Right cardiac atrium (tissue), 5 donors: ENCODE measurements at regions not wholly inside any gene's neighbourhood (a gene's known extent, or its start where the extent isn't known, plus 50 kb on each side); places are given as distances from the start of the nearest gene placed in this dataset.
A peak's percentile ranks its signal among the peaks of the same experiment; 100 is the strongest.

Experiments used
- ATAC-seq, 2 donors: fragments of 200-7000 bp; cut with Tn5 transposase; one replicate each; pipeline versions ENCODE4 v1.8.0 to v1.9.1; 2020; ENCODE audit warnings: moderate library complexity in 2 of 2, mild to moderate bottlenecking in 1 of 2
- DNase-seq, 3 donors: peaks; one replicate each; pipeline ENCODE4 v3.0.0-alpha.2; 2020
- H3K27ac ChIP-seq: one replicate; pipeline ENCODE4 v1.5.1; 2013; ENCODE audit warnings: mild to moderate bottlenecking, low read length, control low read depth, moderate library complexity
- H3K27me3 ChIP-seq: one replicate; pipeline ENCODE4 v1.6.1; 2013; ENCODE audit not compliant: control insufficient read depth, insufficient read depth
- H3K4me1 ChIP-seq: one replicate; pipeline ENCODE4 v1.6.1; 2013; ENCODE audit warnings: low read length; ENCODE audit not compliant: control insufficient read depth, insufficient read depth
- H3K4me3 ChIP-seq: one replicate; pipeline ENCODE4 v1.5.1; 2013; ENCODE audit warnings: low read length, control low read depth
- H3K9me3 ChIP-seq: one replicate; pipeline ENCODE4 v1.6.1; 2013; ENCODE audit warnings: low read length; ENCODE audit not compliant: control insufficient read depth
- WGBS: extraction: QIAGEN DNeasy Blood & Tissue Kit; methylation state at CpG from one replicate; pipeline ENCODE4 v1.1.7; 2013; 5-methylcytosine and 5-hydroxymethylcytosine counted together
- intact Hi-C, 4 donors: fragments of 100-400 bp; cut with DNase I; formaldehyde crosslinking; loops; one replicate each; pipeline versions ENCODE4 v1.11.0 to v1.14.0; 2022 to 2023
- donor health status: healthy with polysubstance abuse.
- donor health status: DM: no; HTN: yes; CAD: no.
- donor health status: DM: no; HTN: no; CAD: no.
- donor health status: DM: no; HTN: yes; CAD: no; lungs with severe emphysema.
- donor health status: DM: yes; HTN: yes; CAD: no.

GRCh38 chr1:218702775-218703174 lies 357.6 kb downstream of the TGFB2 start:
- H3K27ac ChIP-seq = no peak overlapping the region

DNA sequence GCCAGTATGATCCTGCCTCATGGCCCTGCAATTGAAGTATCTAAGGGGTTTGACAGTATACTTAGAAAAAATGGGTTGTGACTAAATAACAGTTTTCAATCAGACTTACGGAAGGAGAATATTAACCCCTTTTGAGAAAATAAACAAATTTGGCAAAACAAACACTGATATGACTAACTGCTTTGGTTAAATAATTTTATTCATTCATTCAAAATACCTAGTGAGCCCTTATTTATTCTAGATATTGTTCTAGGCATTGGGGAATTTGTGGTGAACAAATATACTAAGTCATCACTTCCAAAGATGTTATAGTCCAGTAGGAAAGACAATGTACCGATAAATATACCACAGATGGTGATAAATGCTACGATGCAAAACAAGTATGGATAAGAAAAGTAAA lies 358.7 kb downstream of the TGFB2 start:
- no peak overlapping the region for H3K27ac ChIP-seq
- 94% methylated on average over 3 of the region's 3 CpGs for WGBS
- no peaks in the 10 kb centered on the region for H3K9me3 ChIP-seq
- intact Hi-C loops = no loop called here
- H3K4me1 ChIP-seq = no peaks in the 10 kb centered on the region
- no peak for ATAC-seq
- DNase-seq = no peak
- no peaks in the 10 kb centered on the region for H3K27me3 ChIP-seq
- no peak overlapping the region for H3K4me3 ChIP-seq

More at GRCh38 chr1:218702775-218703174, 357.6 kb downstream of the TGFB2 start:
- no peak overlapping the region for H3K4me3 ChIP-seq
- DNase-seq (peak in 1 of 3 donors; percentile 16), ATAC-seq (no peak)
- H3K27me3 ChIP-seq = no peaks in the 10 kb centered on the region
- intact Hi-C loops = no loop called here
- no peaks in the 10 kb centered on the region for H3K9me3 ChIP-seq
- no peaks in the 10 kb centered on the region for H3K4me1 ChIP-seq
- WGBS = 65% methylated on average over 1 of the region's 1 CpG

GRCh38 chr1:218705391-218705790 lies 360.3 kb downstream of the TGFB2 start:
- Histone ChIP-seq H3K9me3 (no peaks in the 10 kb centered on the region), H3K27me3 (no peaks in the 10 kb centered on the region)

GRCh38 chr1:218705911-218706893 lies 361.1 kb downstream of the TGFB2 start:
- 59% methylated on average over 7 of the region's 7 CpGs for WGBS
- H3K27me3 ChIP-seq = no peaks in the 10 kb centered on the region
- no peak overlapping the region for H3K4me3 ChIP-seq
- ATAC-seq (peak in 1 of 2 donors; percentile 46), DNase-seq (no peak)
- intact Hi-C loops = no loop called here
- no peak overlapping the region for H3K27ac ChIP-seq
- no peaks in the 10 kb centered on the region for H3K9me3 ChIP-seq
- H3K4me1 ChIP-seq = no peaks in the 10 kb centered on the region

More at GRCh38 chr1:218705391-218705790, 360.3 kb downstream of the TGFB2 start:
- no peak overlapping the region for H3K4me3 ChIP-seq
- no peak for DNase-seq
- H3K27ac ChIP-seq = no peak overlapping the region
- H3K4me1 ChIP-seq = no peaks in the 10 kb centered on the region
- intact Hi-C loops = no loop called here
- WGBS = 86% methylated on average over 2 of the region's 2 CpGs
- no peak for ATAC-seq

DNA sequence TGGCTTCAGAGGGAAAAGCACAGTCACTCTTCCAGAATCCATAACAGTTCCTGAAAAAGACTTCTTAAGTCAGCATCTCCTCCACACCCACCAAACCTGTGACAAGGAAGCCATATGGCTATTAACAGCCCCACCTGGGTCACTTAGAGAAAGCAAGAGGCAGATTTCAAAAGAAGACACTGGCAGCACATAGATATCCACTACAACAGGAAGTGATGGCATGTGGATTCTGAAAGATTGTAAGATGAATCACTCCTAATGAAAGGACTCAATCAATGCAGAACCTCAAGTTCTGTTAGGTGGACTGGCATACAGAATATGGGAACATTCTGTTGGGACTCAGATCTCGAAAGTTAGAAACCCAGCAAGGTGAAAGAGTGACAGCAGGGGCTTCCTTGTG lies 365.9 kb downstream of the TGFB2 start:
- Histone ChIP-seq H3K27me3 (no peaks in the 10 kb centered on the region), H3K9me3 (no peaks in the 10 kb centered on the region), H3K4me1 (no peaks in the 10 kb centered on the region), H3K27ac (no peak overlapping the region), H3K4me3 (no peak overlapping the region)
- DNase-seq = no peak
- WGBS = 89% methylated on average over 1 of the region's 1 CpG
- no peak for ATAC-seq
- intact Hi-C loops = no loop called here

DNA sequence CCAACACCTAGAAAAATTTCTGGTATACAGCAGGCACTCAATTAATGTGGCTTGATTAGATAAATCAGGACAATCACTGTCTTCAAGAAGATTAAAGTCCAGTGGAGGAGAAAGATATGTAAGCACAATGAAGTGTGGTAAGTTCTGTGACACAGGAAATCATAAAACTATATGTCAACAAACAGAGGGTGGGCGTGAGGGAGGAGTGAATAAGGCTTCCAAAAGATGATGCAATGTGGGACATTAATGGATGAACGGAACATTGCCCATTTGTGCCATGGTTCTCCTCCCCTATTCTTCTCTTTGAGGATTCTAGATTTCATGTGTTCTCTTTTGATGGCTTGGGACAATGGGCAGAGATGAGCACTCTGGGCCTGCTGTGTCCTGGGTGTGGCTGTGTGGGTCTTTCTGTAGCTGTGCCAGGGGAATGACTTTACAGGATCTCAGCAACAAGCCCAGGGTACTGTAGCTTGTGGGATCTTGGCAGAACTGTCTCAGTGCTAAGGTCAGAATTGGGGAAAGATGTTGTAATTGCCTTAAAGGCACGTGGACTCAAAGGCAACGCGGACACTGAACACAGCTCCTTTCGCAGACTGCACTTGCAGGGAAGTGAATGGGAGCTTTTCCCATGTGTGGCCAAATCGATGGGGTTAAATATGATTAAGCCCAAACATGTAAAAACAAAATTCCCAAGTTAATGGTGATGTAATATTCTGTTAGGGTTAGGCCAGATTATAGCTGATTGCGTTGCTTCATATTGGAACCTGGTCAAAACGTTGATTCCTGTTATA lies 366.9 kb downstream of the TGFB2 start:
- H3K9me3 ChIP-seq = no peaks in the 10 kb centered on the region
- no peaks in the 10 kb centered on the region for H3K4me1 ChIP-seq
- H3K27me3 ChIP-seq = no peaks in the 10 kb centered on the region
- 78% methylated on average over 9 of the region's 9 CpGs for whole genome bisulfite sequencing
- no peak overlapping the region for H3K4me3 ChIP-seq
- intact Hi-C loops = no loop called here
- no peak overlapping the region for H3K27ac ChIP-seq
- ATAC-seq = peak; percentile 57 to 59
- DNase-seq = peak in 2 of 3 donors; percentile 16 to 35

- intact Hi-C loops = no loop called here
These were observed 367.5 kb downstream of the TGFB2 start for GRCh38 chr1:218712677-218713076.

DNA sequence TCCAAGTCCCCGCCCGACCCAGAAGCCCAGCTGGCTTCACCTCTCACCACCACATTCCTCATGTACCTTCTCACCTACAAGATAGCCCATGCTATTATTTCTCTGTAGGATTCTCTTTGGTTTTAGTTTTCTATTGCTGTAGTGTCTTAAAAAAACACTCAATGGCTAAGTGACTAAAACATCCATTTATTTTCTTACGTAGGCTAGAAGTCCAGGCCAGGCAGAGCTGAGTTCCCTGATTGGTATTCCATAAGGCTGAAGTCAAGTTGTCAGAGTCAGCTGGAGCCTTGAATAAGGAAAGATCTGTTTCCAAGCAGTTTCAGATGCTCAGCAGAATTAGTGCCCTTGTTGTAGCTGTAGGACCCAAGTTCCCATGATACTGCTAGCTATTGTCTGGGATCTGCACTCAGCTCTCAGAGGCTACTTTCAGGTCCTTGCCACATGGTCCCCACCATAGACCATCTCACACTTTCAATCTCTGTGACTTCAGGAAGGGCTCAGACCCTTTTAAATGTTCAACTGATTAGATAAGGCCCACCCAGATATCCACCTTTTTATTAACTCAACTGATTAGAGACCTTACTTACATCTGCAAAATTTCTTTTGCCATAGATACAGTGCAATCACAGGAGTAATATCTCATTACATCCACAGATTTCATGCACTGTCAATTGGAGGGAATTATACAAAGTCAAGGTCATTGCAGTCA lies 371.0 kb downstream of the TGFB2 start:
- H3K27me3 ChIP-seq = no peaks in the 10 kb centered on the region
- H3K4me3 ChIP-seq = no peak overlapping the region
- ATAC-seq = no peak
- 99% methylated on average over 3 of the region's 3 CpGs for WGBS
- no peak for DNase-seq
- H3K9me3 ChIP-seq = no peaks in the 10 kb centered on the region
- no peak overlapping the region for H3K27ac ChIP-seq
- intact Hi-C loops = no loop called here
- no peaks in the 10 kb centered on the region for H3K4me1 ChIP-seq

More at GRCh38 chr1:218712677-218713076, 367.5 kb downstream of the TGFB2 start:
- no peaks in the 10 kb centered on the region for H3K9me3 ChIP-seq
- DNase-seq (no peak), ATAC-seq (no peak)
- no peaks in the 10 kb centered on the region for H3K27me3 ChIP-seq
- H3K4me3 ChIP-seq = no peak overlapping the region
- H3K27ac ChIP-seq = no peak overlapping the region
- 88% methylated on average over 5 of the region's 5 CpGs for WGBS
- H3K4me1 ChIP-seq = no peaks in the 10 kb centered on the region

DNA sequence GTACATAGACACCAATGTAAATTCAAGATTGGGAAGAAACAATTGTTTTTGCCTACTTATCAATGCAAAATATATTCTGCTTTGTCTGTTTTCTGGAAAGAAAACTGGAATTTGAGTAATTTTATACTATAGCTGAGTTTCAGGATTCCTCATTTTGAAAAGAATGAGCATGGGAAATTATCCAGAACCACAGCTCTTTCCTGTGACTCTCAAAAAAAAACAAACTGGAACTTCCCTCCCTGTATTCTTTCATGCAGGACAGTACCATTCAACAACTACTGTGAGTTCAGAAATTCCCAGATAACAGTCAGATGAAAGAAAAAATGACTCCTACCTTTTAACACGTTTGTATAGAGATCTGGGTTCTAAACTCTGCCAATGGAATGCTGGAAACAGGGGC lies 372.4 kb downstream of the TGFB2 start:
- no peak overlapping the region for H3K27ac ChIP-seq
- intact Hi-C loops = no loop called here

GRCh38 chr1:218718206-218718605 lies 373.1 kb downstream of the TGFB2 start:
- DNase-seq (no peak), ATAC-seq (no peak)
- Histone ChIP-seq H3K4me1 (no peaks in the 10 kb centered on the region), H3K27me3 (no peaks in the 10 kb centered on the region), H3K9me3 (no peaks in the 10 kb centered on the region), H3K4me3 (no peak overlapping the region), H3K27ac (no peak overlapping the region)
- 57% methylated on average over 3 of the region's 3 CpGs for WGBS
- intact Hi-C loops = no loop called here

More for the DNA sequence above, 372.4 kb downstream of the TGFB2 start:
- WGBS = 18% methylated on average over 1 of the region's 1 CpG
- H3K9me3 ChIP-seq = no peaks in the 10 kb centered on the region
- H3K4me1 ChIP-seq = no peaks in the 10 kb centered on the region
- DNase-seq (no peak), ATAC-seq (no peak)
- H3K4me3 ChIP-seq = no peak overlapping the region
- H3K27me3 ChIP-seq = no peaks in the 10 kb centered on the region
